ENCODE measurements at regions not wholly inside any gene's neighbourhood (a gene's known extent, or its start where the extent isn't known, plus 50 kb on each side); places are given as distances from the start of the nearest gene placed in this dataset.
A peak's percentile ranks its signal among the peaks of the same experiment; 100 is the strongest.
"Not testable (repeated sequence)": the region's sequence is repeated elsewhere in the genome, so short reads cannot be mapped to it uniquely, and the experiment has no call there.

GRCh38 chr14:29016050-29016900, 249.7 kb downstream of the FOXG1 start:
- no peak overlapping the region for H3K4me3 ChIP-seq (ENCODE audit: low read length in 2 of 2)
- no peaks in the 10 kb centered on the region for H3K4me1 ChIP-seq (ENCODE audit: control insufficient read depth in 2 of 2, insufficient read depth in 2 of 2, low read length in 2 of 2)
- no peaks in the 10 kb centered on the region for H3K9me3 ChIP-seq (ENCODE audit: control insufficient read depth in 2 of 2, insufficient read depth in 1 of 2, low read length in 1 of 2)
- H3K36me3 ChIP-seq (ENCODE audit: control insufficient read depth in 2 of 2, insufficient read depth in 2 of 2, low read length in 1 of 2) = no peaks in the 10 kb centered on the region
- WGBS = 48% methylated on average over 10 of the region's 10 CpGs
- H3K27ac ChIP-seq (ENCODE audit: low read depth in 1 of 2, low read length in 1 of 2) = no peak overlapping the region
- DNase-seq (ENCODE audit: low read depth in 6 of 9, low spot score in 9 of 9) = peak in 3 of 9 donors; percentile 0 to 6 (median 3)
- H3K27me3 ChIP-seq (ENCODE audit: control insufficient read depth in 2 of 2, insufficient read depth in 1 of 2, low read length in 1 of 2) = no peaks in the 10 kb centered on the region

- H3K27me3 ChIP-seq (ENCODE audit: control insufficient read depth in 2 of 2, insufficient read depth in 1 of 2, low read length in 1 of 2) = not testable (repeated sequence)
Observed at GRCh38 chr14:29023505-29023904, 256.9 kb downstream of the FOXG1 start.

GRCh38 chr14:29027441-29027840, 260.9 kb downstream of the FOXG1 start:
- H3K27ac ChIP-seq (ENCODE audit: low read depth in 1 of 2, low read length in 1 of 2); H3K27me3 ChIP-seq (ENCODE audit: control insufficient read depth in 2 of 2, insufficient read depth in 1 of 2, low read length in 1 of 2); DNase-seq (ENCODE audit: low read depth in 6 of 9, low spot score in 9 of 9); H3K36me3 ChIP-seq (ENCODE audit: control insufficient read depth in 2 of 2, insufficient read depth in 2 of 2, low read length in 1 of 2); H3K9me3 ChIP-seq (ENCODE audit: control insufficient read depth in 2 of 2, insufficient read depth in 1 of 2, low read length in 1 of 2); H3K4me1 ChIP-seq (ENCODE audit: control insufficient read depth in 2 of 2, insufficient read depth in 2 of 2, low read length in 2 of 2); H3K4me3 ChIP-seq (ENCODE audit: low read length in 2 of 2): not testable (repeated sequence)
- WGBS = 85% methylated on average over 3 of the region's 3 CpGs

More at GRCh38 chr14:29023505-29023904, 256.9 kb downstream of the FOXG1 start:
- DNase-seq (ENCODE audit: low read depth in 6 of 9, low spot score in 9 of 9); H3K36me3 ChIP-seq (ENCODE audit: control insufficient read depth in 2 of 2, insufficient read depth in 2 of 2, low read length in 1 of 2); H3K27ac ChIP-seq (ENCODE audit: low read depth in 1 of 2, low read length in 1 of 2); H3K9me3 ChIP-seq (ENCODE audit: control insufficient read depth in 2 of 2, insufficient read depth in 1 of 2, low read length in 1 of 2); H3K4me3 ChIP-seq (ENCODE audit: low read length in 2 of 2); H3K4me1 ChIP-seq (ENCODE audit: control insufficient read depth in 2 of 2, insufficient read depth in 2 of 2, low read length in 2 of 2): not testable (repeated sequence)

GRCh38 chr14:29027941-29028705, 261.5 kb downstream of the FOXG1 start:
- not testable (repeated sequence) for H3K9me3 ChIP-seq (ENCODE audit: control insufficient read depth in 2 of 2, insufficient read depth in 1 of 2, low read length in 1 of 2); H3K36me3 ChIP-seq (ENCODE audit: control insufficient read depth in 2 of 2, insufficient read depth in 2 of 2, low read length in 1 of 2); H3K4me1 ChIP-seq (ENCODE audit: control insufficient read depth in 2 of 2, insufficient read depth in 2 of 2, low read length in 2 of 2); H3K27me3 ChIP-seq (ENCODE audit: control insufficient read depth in 2 of 2, insufficient read depth in 1 of 2, low read length in 1 of 2); DNase-seq (ENCODE audit: low read depth in 6 of 9, low spot score in 9 of 9); H3K27ac ChIP-seq (ENCODE audit: low read depth in 1 of 2, low read length in 1 of 2); H3K4me3 ChIP-seq (ENCODE audit: low read length in 2 of 2)
- 90% methylated on average over 2 of the region's 2 CpGs for WGBS

- Histone ChIP-seq H3K36me3 (ENCODE audit: control insufficient read depth in 2 of 2, insufficient read depth in 2 of 2, low read length in 1 of 2) (no peaks in the 10 kb centered on the region), H3K4me1 (ENCODE audit: control insufficient read depth in 2 of 2, insufficient read depth in 2 of 2, low read length in 2 of 2) (no peaks in the 10 kb centered on the region), H3K4me3 (ENCODE audit: low read length in 2 of 2) (no peak overlapping the region), H3K9me3 (ENCODE audit: control insufficient read depth in 2 of 2, insufficient read depth in 1 of 2, low read length in 1 of 2) (peaks cover 0 to 8% of the 10 kb centered on the region in 2 donors), H3K27me3 (ENCODE audit: control insufficient read depth in 2 of 2, insufficient read depth in 1 of 2, low read length in 1 of 2) (no peaks in the 10 kb centered on the region), H3K27ac (ENCODE audit: low read depth in 1 of 2, low read length in 1 of 2) (no peak overlapping the region)
- WGBS = 70% methylated on average over 7 of the region's 7 CpGs
- DNase-seq (ENCODE audit: low read depth in 6 of 9, low spot score in 9 of 9) = no peak
Observed at GRCh38 chr14:29028973-29029582, 262.5 kb downstream of the FOXG1 start.

- 81% methylated on average over 2 of the region's 2 CpGs for WGBS
- no peaks in the 10 kb centered on the region for H3K4me1 ChIP-seq (ENCODE audit: control insufficient read depth in 2 of 2, insufficient read depth in 2 of 2, low read length in 2 of 2)
- H3K9me3 ChIP-seq (ENCODE audit: control insufficient read depth in 2 of 2, insufficient read depth in 1 of 2, low read length in 1 of 2) = peaks cover 0 to 8% of the 10 kb centered on the region in 2 donors
Observed at GRCh38 chr14:29030121-29030520, 263.5 kb downstream of the FOXG1 start.

GRCh38 chr14:29030970-29031369, 264.4 kb downstream of the FOXG1 start:
- Histone ChIP-seq H3K27me3 (ENCODE audit: control insufficient read depth in 2 of 2, insufficient read depth in 1 of 2, low read length in 1 of 2) (no peaks in the 10 kb centered on the region), H3K4me1 (ENCODE audit: control insufficient read depth in 2 of 2, insufficient read depth in 2 of 2, low read length in 2 of 2) (no peaks in the 10 kb centered on the region), H3K9me3 (ENCODE audit: control insufficient read depth in 2 of 2, insufficient read depth in 1 of 2, low read length in 1 of 2) (peaks cover 0 to 8% of the 10 kb centered on the region in 2 donors), H3K4me3 (ENCODE audit: low read length in 2 of 2) (no peak overlapping the region), H3K36me3 (ENCODE audit: control insufficient read depth in 2 of 2, insufficient read depth in 2 of 2, low read length in 1 of 2) (no peaks in the 10 kb centered on the region), H3K27ac (ENCODE audit: low read depth in 1 of 2, low read length in 1 of 2) (no peak overlapping the region)
- no peak for DNase-seq (ENCODE audit: low read depth in 6 of 9, low spot score in 9 of 9)
- 75% methylated on average over 2 of the region's 2 CpGs for WGBS

More at GRCh38 chr14:29030121-29030520, 263.5 kb downstream of the FOXG1 start:
- Histone ChIP-seq H3K27ac (ENCODE audit: low read depth in 1 of 2, low read length in 1 of 2) (no peak overlapping the region), H3K4me3 (ENCODE audit: low read length in 2 of 2) (no peak overlapping the region), H3K36me3 (ENCODE audit: control insufficient read depth in 2 of 2, insufficient read depth in 2 of 2, low read length in 1 of 2) (no peaks in the 10 kb centered on the region), H3K27me3 (ENCODE audit: control insufficient read depth in 2 of 2, insufficient read depth in 1 of 2, low read length in 1 of 2) (no peaks in the 10 kb centered on the region)
- DNase-seq (ENCODE audit: low read depth in 6 of 9, low spot score in 9 of 9) = no peak

- 89% methylated on average over 3 of the region's 3 CpGs for WGBS
- Histone ChIP-seq H3K36me3 (ENCODE audit: control insufficient read depth in 2 of 2, insufficient read depth in 2 of 2, low read length in 1 of 2) (no peaks in the 10 kb centered on the region), H3K27ac (ENCODE audit: low read depth in 1 of 2, low read length in 1 of 2) (no peak overlapping the region)
Observed at GRCh38 chr14:29035134-29035533, 268.5 kb downstream of the FOXG1 start.

GRCh38 chr14:29037411-29037810, 270.8 kb downstream of the FOXG1 start:
- no peaks in the 10 kb centered on the region for H3K4me1 ChIP-seq (ENCODE audit: control insufficient read depth in 2 of 2, insufficient read depth in 2 of 2, low read length in 2 of 2)
- H3K4me3 ChIP-seq (ENCODE audit: low read length in 2 of 2) = no peak overlapping the region
- no peaks in the 10 kb centered on the region for H3K9me3 ChIP-seq (ENCODE audit: control insufficient read depth in 2 of 2, insufficient read depth in 1 of 2, low read length in 1 of 2)
- no peaks in the 10 kb centered on the region for H3K27me3 ChIP-seq (ENCODE audit: control insufficient read depth in 2 of 2, insufficient read depth in 1 of 2, low read length in 1 of 2)
- DNase-seq (ENCODE audit: low read depth in 6 of 9, low spot score in 9 of 9) = no peak
- no peak overlapping the region for H3K27ac ChIP-seq (ENCODE audit: low read depth in 1 of 2, low read length in 1 of 2)
- H3K36me3 ChIP-seq (ENCODE audit: control insufficient read depth in 2 of 2, insufficient read depth in 2 of 2, low read length in 1 of 2) = no peaks in the 10 kb centered on the region

More at GRCh38 chr14:29035134-29035533, 268.5 kb downstream of the FOXG1 start:
- no peaks in the 10 kb centered on the region for H3K4me1 ChIP-seq (ENCODE audit: control insufficient read depth in 2 of 2, insufficient read depth in 2 of 2, low read length in 2 of 2)
- no peak overlapping the region for H3K4me3 ChIP-seq (ENCODE audit: low read length in 2 of 2)
- no peaks in the 10 kb centered on the region for H3K27me3 ChIP-seq (ENCODE audit: control insufficient read depth in 2 of 2, insufficient read depth in 1 of 2, low read length in 1 of 2)
- no peak for DNase-seq (ENCODE audit: low read depth in 6 of 9, low spot score in 9 of 9)
- H3K9me3 ChIP-seq (ENCODE audit: control insufficient read depth in 2 of 2, insufficient read depth in 1 of 2, low read length in 1 of 2) = no peaks in the 10 kb centered on the region

Measured in thymus (tissue), 11 donors.